Left cardiac atrium (tissue), 4 donors: ENCODE measurements at regions not wholly inside any gene's neighbourhood (a gene's known extent, or its start where the extent isn't known, plus 50 kb on each side); places are given as distances from the start of the nearest gene placed in this dataset.
A peak's percentile ranks its signal among the peaks of the same experiment; 100 is the strongest.

ENCODE experiments used
- ATAC-seq, 2 donors: fragments of 200-7000 bp; cut with Tn5 transposase; one replicate each; pipeline ENCODE4 v1.9.1; 2020; ENCODE audit warnings: mild to moderate bottlenecking in 2 of 2, moderate library complexity in 2 of 2
- DNase-seq: peaks from one replicate; pipeline ENCODE4 v3.0.0-alpha.2; 2020
- intact Hi-C, 2 donors: fragments of 100-400 bp; cut with DNase I; formaldehyde crosslinking; loops; one replicate each; pipeline versions ENCODE4 v1.14.1 to v1.15.1; 2022 to 2023
- donor health status: DM: no; HTN: yes; CAD: no.
- donor health status: DM: no; HTN: yes; CAD: no; lungs with severe emphysema.
- donor health status: DM: yes; HTN: yes; CAD: no.
- donor health status: Dilated cardiomyopathy.

GRCh38 chr4:27234306-27234899 is 373.8 kb downstream of the STIM2 start:
- DNase-seq: no peak
- ATAC-seq: no peak
- intact Hi-C loops: no loop called here

GRCh38 chr4:27239641-27240040 is 379.0 kb downstream of the STIM2 start:
- peak in 1 of 2 donors; percentile 89 for ATAC-seq
- intact Hi-C loops: no loop called here
- no peak for DNase-seq

- intact Hi-C loops: no loop called here
- ATAC-seq: no peak
- no peak for DNase-seq
Measured at GRCh38 chr4:27242217-27242616, 381.6 kb downstream of the STIM2 start.

- intact Hi-C loops: no loop called here
- DNase-seq: no peak
- peak in 1 of 2 donors; percentile 36 for ATAC-seq
Measured at GRCh38 chr4:27245216-27245615, 384.6 kb downstream of the STIM2 start.

GRCh38 chr4:27248829-27249228 is 388.2 kb downstream of the STIM2 start:
- peak in 1 of 2 donors; percentile 30 for ATAC-seq
- intact Hi-C loops: no loop called here
- no peak for DNase-seq

GRCh38 chr4:27251771-27252170 is 391.1 kb downstream of the STIM2 start:
- peak; percentile 50 to 68 for ATAC-seq

GRCh38 chr4:27267339-27267969 is 406.8 kb downstream of the STIM2 start:
- ATAC-seq (no peak), DNase-seq (no peak)
- intact Hi-C loops: no loop called here

More at GRCh38 chr4:27251771-27252170, 391.1 kb downstream of the STIM2 start:
- DNase-seq: no peak
- intact Hi-C loops: no loop called here

- DNase-seq (no peak), ATAC-seq (no peak)
- intact Hi-C loops: no loop called here
Measured at GRCh38 chr4:27267970-27268355, 407.3 kb downstream of the STIM2 start.

- ATAC-seq: no peak
- intact Hi-C loops: no loop called here
- no peak for DNase-seq
Measured at GRCh38 chr4:27270435-27270834, 409.8 kb downstream of the STIM2 start.

- DNase-seq: no peak
- intact Hi-C loops: no loop called here
- ATAC-seq: no peak
Measured at GRCh38 chr4:27271555-27271954, 410.9 kb downstream of the STIM2 start.

- intact Hi-C loops: no loop called here
- ATAC-seq (no peak), DNase-seq (no peak)
Measured at GRCh38 chr4:27272217-27272616, 411.6 kb downstream of the STIM2 start.

- ATAC-seq (no peak), DNase-seq (no peak)
- intact Hi-C loops: no loop called here
Measured at GRCh38 chr4:27276307-27277073, 415.8 kb downstream of the STIM2 start.

GRCh38 chr4:27278615-27279375 is 418.2 kb downstream of the STIM2 start:
- peak; percentile 21 for DNase-seq
- no peak for ATAC-seq
- intact Hi-C loops: no loop called here

GRCh38 chr4:27288496-27288895 is 427.9 kb downstream of the STIM2 start:
- intact Hi-C loops: no loop called here
- ATAC-seq (no peak), DNase-seq (no peak)

- intact Hi-C loops: no loop called here
- no peak for ATAC-seq
- DNase-seq: no peak
Measured at GRCh38 chr4:27289704-27290103, 429.1 kb downstream of the STIM2 start.

GRCh38 chr4:27293831-27294230 is 433.2 kb downstream of the STIM2 start:
- intact Hi-C loops: no loop called here
- ATAC-seq (no peak), DNase-seq (no peak)

GRCh38 chr4:27304751-27305150 is 444.1 kb downstream of the STIM2 start:
- ATAC-seq: no peak
- no peak for DNase-seq
- intact Hi-C loops: no loop called here

- DNase-seq: no peak
- no peak for ATAC-seq
- intact Hi-C loops: no loop called here
Measured at GRCh38 chr4:27305246-27305645, 444.6 kb downstream of the STIM2 start.

- intact Hi-C loops: no loop called here
- DNase-seq (no peak), ATAC-seq (no peak)
Measured at GRCh38 chr4:27308379-27308778, 447.7 kb downstream of the STIM2 start.

GRCh38 chr4:27315625-27316024 is 455.0 kb downstream of the STIM2 start:
- intact Hi-C loops: no loop called here
- ATAC-seq (no peak), DNase-seq (no peak)
